ENCODE measurements at regions not wholly inside any gene's neighbourhood (a gene's known extent, or its start where the extent isn't known, plus 50 kb on each side); places are given as distances from the start of the nearest gene placed in this dataset.
"Not testable (repeated sequence)": the region's sequence is repeated elsewhere in the genome, so short reads cannot be mapped to it uniquely, and the experiment has no call there.

- DNase-seq (ENCODE audit: low read depth), result no peak
Measured at GRCh38 chr17:33944826-33945225, 310.3 kb upstream of the CCL2 start.

GRCh38 chr17:33945646-33946546, 309.2 kb upstream of the CCL2 start:
- DNase-seq (ENCODE audit: low read depth), result no peak

DNA sequence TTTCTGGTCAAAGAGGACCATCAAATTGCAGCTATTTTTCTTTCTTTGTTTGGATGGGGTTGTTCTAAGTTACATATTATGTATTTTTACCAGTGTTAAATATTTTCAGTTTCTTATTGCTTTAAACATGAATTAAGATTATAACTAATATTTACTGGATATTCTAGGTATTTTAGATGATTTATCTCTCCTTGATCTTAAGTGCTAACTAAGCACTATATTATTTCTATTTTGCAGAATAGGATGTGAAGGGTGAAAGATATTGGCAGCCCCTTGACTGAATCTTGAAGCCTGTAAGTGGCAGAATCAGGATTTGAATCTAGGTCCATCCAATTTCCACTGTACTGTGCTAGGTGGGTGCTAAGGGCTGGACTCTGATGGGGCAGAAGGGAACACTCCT, 307.3 kb upstream of the CCL2 start:
- DNase-seq (ENCODE audit: low read depth), result no peak

- no peak for DNase-seq (ENCODE audit: low read depth)
Measured at GRCh38 chr17:33948309-33948708, 306.8 kb upstream of the CCL2 start.

- DNase-seq (ENCODE audit: low read depth), result no peak
Measured at GRCh38 chr17:33949100-33949499, 306.0 kb upstream of the CCL2 start.

- no peak for DNase-seq (ENCODE audit: low read depth)
Measured at GRCh38 chr17:33950061-33950460, 305.0 kb upstream of the CCL2 start.

DNA sequence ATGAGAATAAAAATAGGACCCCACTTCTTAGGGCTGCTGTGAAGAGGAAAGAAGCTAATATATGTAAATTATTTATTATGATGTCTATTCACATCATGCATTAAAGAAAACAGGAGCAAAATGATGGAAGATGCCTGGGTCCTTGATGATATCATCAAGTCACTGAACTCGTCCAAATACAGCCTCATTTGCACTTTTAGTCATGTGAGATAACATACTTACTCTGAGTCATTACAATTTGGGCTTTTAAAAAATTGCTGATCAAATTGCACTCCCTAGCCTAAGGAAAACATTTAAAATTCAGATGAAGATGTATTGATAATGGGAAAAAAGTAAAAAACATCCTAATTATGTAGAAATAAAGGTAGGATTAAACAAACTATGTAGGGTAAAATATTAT, 302.7 kb upstream of the CCL2 start:
- DNase-seq (ENCODE audit: low read depth), result no peak

GRCh38 chr17:33954597-33954996, 300.5 kb upstream of the CCL2 start:
- no peak for DNase-seq (ENCODE audit: low read depth)

- no peak for DNase-seq (ENCODE audit: low read depth)
Measured at GRCh38 chr17:33955461-33955860, 299.6 kb upstream of the CCL2 start.

DNA sequence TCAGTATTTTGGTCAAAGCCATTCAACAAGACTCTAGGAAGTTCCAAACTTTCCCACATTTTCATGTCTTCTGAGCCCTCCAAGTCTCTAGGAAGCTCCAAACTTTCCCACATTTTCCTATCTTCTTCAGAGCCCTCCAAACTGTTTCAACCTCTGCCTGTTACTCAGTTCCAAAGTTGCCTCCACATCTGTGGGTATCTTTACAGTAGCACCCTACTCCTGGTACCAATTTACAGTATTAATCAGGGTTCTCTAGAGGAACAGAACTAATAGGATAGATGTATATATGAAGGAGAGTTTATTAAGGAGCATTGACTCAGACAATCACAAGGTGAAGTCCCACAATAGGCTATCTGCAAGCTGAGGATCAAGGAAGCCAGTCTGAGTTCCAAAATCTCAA, 296.0 kb upstream of the CCL2 start:
- DNase-seq (ENCODE audit: low read depth), result not testable (repeated sequence)

DNA sequence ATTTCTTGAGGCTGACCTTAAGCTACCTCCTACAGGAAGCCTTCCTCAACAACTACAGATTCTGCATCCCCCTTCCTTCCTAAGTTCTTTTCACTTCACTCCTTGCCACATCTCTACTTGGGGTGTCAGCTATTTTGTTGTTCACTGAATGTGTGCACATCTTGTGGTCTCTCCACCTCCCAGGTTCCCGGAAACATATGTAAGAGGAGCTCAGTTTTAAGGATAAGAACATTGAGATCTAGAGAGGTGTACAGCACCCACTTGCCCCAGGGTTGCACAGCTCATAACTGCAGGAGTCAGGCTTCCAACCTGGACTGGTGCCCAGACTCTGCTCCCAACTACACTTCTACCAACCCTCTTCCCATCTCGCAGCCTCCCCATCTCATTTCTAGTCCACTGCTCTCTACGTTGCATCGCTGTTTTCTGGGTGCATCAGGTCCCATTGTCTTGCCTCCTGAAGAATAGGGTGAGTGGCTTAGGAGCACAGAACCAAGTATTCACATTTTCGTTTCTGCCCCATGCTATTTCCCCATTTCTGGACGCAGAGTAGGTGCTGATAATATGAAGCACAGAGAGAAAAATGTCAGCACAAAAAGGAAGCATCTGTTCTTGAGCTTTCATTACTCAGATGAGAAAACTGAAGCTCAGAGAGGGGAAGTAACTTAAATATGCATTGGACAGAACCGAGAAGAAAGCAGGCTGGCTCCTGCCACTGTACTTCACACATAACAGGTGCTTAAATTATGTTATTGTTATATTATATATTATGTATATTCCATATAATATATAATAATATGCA, 292.0 kb upstream of the CCL2 start:
- no peak for DNase-seq (ENCODE audit: low read depth)

DNA sequence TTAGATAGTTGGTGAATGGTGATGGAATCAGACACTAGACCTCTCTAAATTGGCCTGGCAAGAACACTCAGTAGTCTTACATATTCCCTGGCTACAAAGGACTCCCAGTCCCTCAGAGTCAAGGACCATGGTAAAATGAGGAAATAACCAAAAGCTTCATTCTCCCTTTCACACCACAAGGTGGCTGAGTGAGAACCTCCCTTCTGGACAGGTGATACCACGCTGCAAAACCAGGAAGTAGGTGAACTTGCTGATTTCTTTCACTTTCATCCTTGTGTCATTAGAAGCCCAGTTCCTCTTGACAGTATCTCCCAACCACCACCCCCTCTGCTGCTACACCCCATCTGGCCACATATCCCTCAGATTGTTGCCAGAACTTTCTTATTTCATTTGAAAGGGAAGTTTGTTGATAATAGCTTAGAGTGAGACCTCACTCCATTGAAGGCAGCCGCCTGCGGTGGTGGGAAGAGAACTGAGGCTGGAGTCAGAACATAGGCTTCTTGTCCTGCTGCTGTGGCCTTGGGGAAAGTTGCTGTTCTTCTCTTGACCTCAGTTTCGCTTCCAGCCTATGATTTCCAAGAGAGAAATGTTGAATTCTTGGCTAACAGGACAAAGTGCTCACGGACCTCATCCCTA, 290.6 kb upstream of the CCL2 start:
- no peak for DNase-seq (ENCODE audit: low read depth)

- no peak for DNase-seq (ENCODE audit: low read depth)
Measured at GRCh38 chr17:33966410-33967059, 288.6 kb upstream of the CCL2 start.

GRCh38 chr17:33967608-33968349, 287.3 kb upstream of the CCL2 start:
- DNase-seq (ENCODE audit: low read depth), result no peak

DNA sequence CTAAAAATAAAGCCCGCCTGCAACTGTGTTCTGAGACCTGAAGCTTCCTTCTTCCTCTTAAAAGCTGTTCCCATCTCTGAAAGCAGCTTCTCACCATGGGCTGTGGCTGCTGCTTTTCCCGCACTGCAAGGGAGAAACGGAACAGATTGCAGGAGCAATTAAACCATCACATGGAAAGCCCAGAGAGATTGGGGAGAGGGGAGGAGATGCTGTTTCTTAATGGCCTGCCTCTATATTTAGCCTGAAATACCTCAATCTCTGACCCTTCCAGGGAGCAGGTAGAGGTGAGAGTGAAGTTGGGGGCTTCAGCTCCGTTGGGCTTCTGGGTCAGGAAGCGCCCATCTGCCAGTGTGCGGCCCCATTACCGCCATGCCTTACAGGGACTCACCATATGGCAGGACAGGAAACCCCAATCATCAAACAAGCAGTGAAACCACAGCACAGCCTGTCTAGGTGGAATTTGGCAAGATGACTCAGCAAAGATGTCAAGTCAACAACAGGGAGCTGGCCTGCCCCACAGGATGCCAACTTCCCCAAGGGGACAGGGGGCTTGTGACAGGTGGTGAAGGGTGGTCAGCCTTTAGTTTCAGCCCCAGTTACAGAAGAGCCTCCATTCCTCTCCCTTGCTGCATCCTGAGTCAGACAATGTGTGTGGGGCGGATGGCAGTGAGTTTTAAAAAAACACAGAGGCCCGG, 286.6 kb upstream of the CCL2 start:
- no peak for DNase-seq (ENCODE audit: low read depth)

- DNase-seq (ENCODE audit: low read depth), result no peak
Measured at GRCh38 chr17:33970279-33970678, 284.8 kb upstream of the CCL2 start.

DNA sequence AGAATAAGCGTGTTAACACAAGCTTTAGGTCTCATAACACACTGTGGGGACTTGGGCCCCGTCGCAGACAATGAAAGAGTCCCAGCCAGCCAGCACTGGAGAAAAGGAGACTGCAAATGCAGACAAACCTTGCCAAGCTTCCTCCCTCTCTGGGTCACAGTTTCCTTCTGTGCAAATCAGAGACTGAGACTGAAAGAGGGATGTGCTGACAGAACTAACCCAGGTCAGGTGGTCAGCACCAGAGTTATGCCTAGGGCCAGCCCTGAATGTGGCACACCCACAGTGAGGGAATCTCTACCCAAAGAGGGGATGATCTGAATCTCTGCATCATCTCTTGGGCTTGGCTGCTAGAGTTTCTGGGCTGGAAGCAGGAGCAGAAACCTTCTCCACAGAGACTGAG, 282.3 kb upstream of the CCL2 start:
- no peak for DNase-seq (ENCODE audit: low read depth)

DNA sequence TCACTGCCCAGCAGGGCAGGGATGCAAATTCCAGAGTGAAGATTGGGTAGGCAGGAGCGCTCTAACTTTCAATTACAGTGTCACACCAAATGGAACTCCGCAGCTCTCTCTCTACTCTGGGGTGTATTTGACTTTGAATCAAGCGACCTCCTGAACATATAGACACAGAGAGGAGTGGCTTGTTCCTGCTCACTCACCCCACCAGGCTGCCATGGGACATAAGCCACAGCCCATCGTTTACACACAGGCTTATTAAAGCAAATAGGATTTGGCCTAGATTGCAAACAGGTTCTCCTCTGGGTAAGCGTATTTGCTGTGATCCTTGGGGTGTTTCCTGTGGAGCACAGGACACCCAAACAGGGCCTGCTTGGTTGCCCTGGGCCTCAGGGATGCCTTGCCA, 281.6 kb upstream of the CCL2 start:
- no peak for DNase-seq (ENCODE audit: low read depth)

GRCh38 chr17:33974276-33974675, 280.8 kb upstream of the CCL2 start:
- no peak for DNase-seq (ENCODE audit: low read depth)

DNA sequence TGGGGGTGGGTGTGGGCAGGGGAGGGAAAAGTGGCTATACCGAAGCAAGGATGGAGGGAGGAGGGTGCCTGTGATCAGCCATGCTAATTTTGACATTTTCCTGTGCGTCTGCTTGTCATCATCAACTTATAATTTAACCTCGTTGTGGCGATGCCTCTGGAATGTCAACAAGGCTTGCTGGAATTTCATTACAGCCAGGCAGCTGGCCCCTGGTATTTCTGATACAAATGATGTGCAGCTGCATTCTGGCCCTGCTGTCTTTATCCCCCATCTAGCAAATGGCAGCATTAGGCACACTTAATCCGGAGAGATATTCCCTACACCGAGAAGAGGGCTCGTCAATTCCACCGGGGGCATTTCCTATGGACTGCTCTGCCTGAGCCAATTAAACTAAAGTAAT, 278.3 kb upstream of the CCL2 start:
- no peak for DNase-seq (ENCODE audit: low read depth)

Data from amniotic epithelial cell (primary cell).